K562 (cell line): ENCODE measurements at regions not wholly inside any gene's neighbourhood (a gene's known extent, or its start where the extent isn't known, plus 50 kb on each side); places are given as distances from the start of the nearest gene placed in this dataset.

Experiments used
- ATAC-seq: fragments of 200-7000 bp; cut with Tn5 transposase; 3 replicates; pipeline ENCODE4 v1.9.1; 2020; ENCODE audit warnings: moderate library complexity
- BruUV-seq: library from RNA; stranded (reverse); fragments of 400-500 nt; replicated peaks from 2 replicates; lab custom pipeline; 2021; lab: Mats Ljungman, UMichigan
- CTCF ChIA-PET: fragments of 300-600 bp; formaldehyde crosslinking; extraction: SDS; loops from one replicate; lab custom pipeline; 2021; ENCODE audit warnings: low intra/inter-chr PET ratio; lab: Yijun Ruan, JAX
- POLR2A ChIA-PET: fragments of 300-600, 350-650 bp; sonication (Branson Sonifier 250); formaldehyde crosslinking; extraction: SDS; loops from one replicate; lab custom pipeline; 2021; ENCODE audit warnings: antibody characterized with exemption, inconsistent platforms; lab: Yijun Ruan, JAX
- DNase-seq, 4 experiments: peaks; one replicate each; pipeline versions ENCODE4 v3.0.0 to v3.0.0-alpha.2; 2011 to 2018; ENCODE audit warnings: low spot score in 3 of 4, mixed read lengths in 3 of 4; ENCODE audit errors: extremely low read depth in 1 of 4
- FAIRE-seq: peaks from 2 replicates; lab custom pipeline; 2011; peaks lifted over from hg19 to GRCh38; lab: Jason Lieb, UNC
- H2AFZ ChIP-seq: 2 replicates; pipeline ENCODE4 v1.6.0; 2011; ENCODE audit warnings: low read depth, low read length, control low read depth, inconsistent platforms
- H3K27ac ChIP-seq: fragments of 200-600 bp; 3 replicates; pipeline ENCODE4 v1.8.0; 2011; ENCODE audit warnings: low read depth, mild to moderate bottlenecking, control low read depth, inconsistent platforms, low read length, moderate library complexity, mixed read lengths; ENCODE audit errors: extremely low read depth
- H3K27me3 ChIP-seq, 2 experiments: fragments of 300-600 bp in 1 of 2; 2 replicates in 1 of 2; 3 replicates in 1 of 2; pipeline versions ENCODE4 v1.6.0 to v1.8.0; 2011; ENCODE audit warnings: inconsistent platforms in 2 of 2, low read length in 2 of 2, mild to moderate bottlenecking in 1 of 2, mixed read lengths in 1 of 2, moderate library complexity in 1 of 2; ENCODE audit not compliant: control insufficient read depth in 2 of 2, insufficient read depth in 2 of 2
- H3K36me3 ChIP-seq: fragments of 300-600 bp; 3 replicates; pipeline ENCODE4 v1.8.0; 2011; ENCODE audit warnings: mild to moderate bottlenecking, low read length, inconsistent platforms; ENCODE audit not compliant: control insufficient read depth, insufficient read depth
- H3K4me1 ChIP-seq, 2 experiments: fragments of 200-600 bp in 1 of 2; replicated peaks in 1 of 2; 2 replicates in 1 of 2; 3 replicates in 1 of 2; pipeline versions ENCODE4 v1.5.1 to v1.8.0; 2011; ENCODE audit warnings: inconsistent platforms in 2 of 2, low read length in 2 of 2, mild to moderate bottlenecking in 1 of 2, mixed read lengths in 1 of 2, moderate library complexity in 1 of 2; ENCODE audit not compliant: control insufficient read depth in 2 of 2, insufficient read depth in 2 of 2
- H3K4me2 ChIP-seq: 2 replicates; pipeline ENCODE4 v1.6.1; 2011; ENCODE audit warnings: low read length, control low read depth, inconsistent platforms, mixed read lengths; ENCODE audit not compliant: insufficient read depth
- H3K4me3 ChIP-seq: fragments of 200-600 bp; sonication (generic), shearing (Covaris generic); 2 replicates; pipeline ENCODE4 v1.5.1; 2016; ENCODE audit warnings: control low read depth, inconsistent platforms
- H3K79me2 ChIP-seq: fragments of 200-600 bp; 3 replicates; pipeline ENCODE4 v1.8.0; 2011; ENCODE audit warnings: low read length, inconsistent platforms; ENCODE audit not compliant: control insufficient read depth, insufficient read depth
- H3K9ac ChIP-seq, 2 experiments: 2 replicates each; pipeline versions ENCODE4 v1.6.0 to v1.6.1; 2011; ENCODE audit warnings: low read depth in 2 of 2, low read length in 2 of 2, control low read depth in 1 of 2, inconsistent platforms in 1 of 2, mild to moderate bottlenecking in 1 of 2, mixed read lengths in 1 of 2; ENCODE audit not compliant: insufficient read depth in 1 of 2
- H3K9me1 ChIP-seq: one replicate; pipeline ENCODE4 v1.6.0; 2011; ENCODE audit warnings: inconsistent platforms, mild to moderate bottlenecking, low read length, moderate library complexity; ENCODE audit not compliant: control insufficient read depth, insufficient read depth
- H3K9me3 ChIP-seq: replicated peaks from 2 replicates; pipeline ENCODE4 v1.5.1; 2011; ENCODE audit warnings: low read depth, low read length, inconsistent platforms; ENCODE audit not compliant: control insufficient read depth, insufficient read depth
- H4K20me1 ChIP-seq: replicated peaks from 2 replicates; pipeline ENCODE4 v1.6.1; 2011; ENCODE audit warnings: low read length, inconsistent platforms, mixed read lengths; ENCODE audit not compliant: control insufficient read depth, insufficient read depth
- GATA2 ChIP-seq: sonication (generic); formaldehyde crosslinking; IDR thresholded peaks from 2 replicates; pipeline ENCODE4 v1.4.0; 2020; ENCODE audit warnings: mild to moderate bottlenecking, missing genetic modification reagents
- KAT7 ChIP-seq: sonication (generic); formaldehyde crosslinking; IDR thresholded peaks from 2 replicates; pipeline ENCODE4 v1.8.0; 2022; ENCODE audit warnings: missing genetic modification reagents, mild to moderate bottlenecking, borderline replicate concordance
- KLF10 ChIP-seq: fragments of 250-450 bp; sonication (Bioruptor Pico); IDR thresholded peaks from 2 replicates; pipeline ENCODE4 v1.6.1; 2021; ENCODE audit warnings: matching md5 sums
- MAFK ChIP-seq: IDR thresholded peaks from 2 replicates; pipeline ENCODE4 v1.6.1; 2011; ENCODE audit warnings: low read length, improper control_type of control experiment
- TBP ChIP-seq: optimal IDR thresholded peaks from 2 replicates; pipeline ENCODE3; 2011; ENCODE audit warnings: low read depth, low read length, improper control_type of control experiment
- ZMIZ1 ChIP-seq, 2 experiments: fragments of 150-350 bp in 1 of 2; IDR thresholded peaks; 2 replicates each; pipeline ENCODE4 v1.6.1; 2012 to 2016; ENCODE audit warnings: low read depth in 2 of 2, low read length in 2 of 2, mild to moderate bottlenecking in 1 of 2, moderate library complexity in 1 of 2
- ZNF785 ChIP-seq: fragments of 250-450 bp; sonication (Bioruptor Pico); IDR thresholded peaks from 2 replicates; pipeline ENCODE4 v1.4.0; 2020; ENCODE audit warnings: mild to moderate bottlenecking
- WGBS: fragments of 100-300 bp; shearing (Covaris generic); methylation state at CpG from one replicate; pipeline ENCODE4 v1.1.6; 2016; ENCODE audit warnings: low coverage, mixed read lengths; ENCODE audit not compliant: insufficient coverage; ENCODE audit errors: missing lambda C conversion rate; 5-methylcytosine and 5-hydroxymethylcytosine counted together
- in situ Hi-C: fragments of 300-500 bp; cut with MboI; formaldehyde crosslinking; loops from 4 replicates; pipeline ENCODE4 v1.15.0; 2018; ENCODE audit warnings: inconsistent platforms, mixed read lengths
- intact Hi-C: fragments of 100-400 bp; cut with micrococcal nuclease; formaldehyde crosslinking; loops from 2 replicates; pipeline ENCODE4 v1.14.2; 2022
- TF ChIP-seq, protein P1 (sequence below): IDR thresholded peaks from 2 replicates; pipeline ENCODE4 v1.6.1; 2016; ENCODE audit warnings: missing genetic modification characterization, missing compliant biosample characterization
- TF ChIP-seq, protein P2 (sequence below): fragments of 450-650 bp; formaldehyde crosslinking; conservative IDR thresholded peaks from 2 replicates; pipeline ENCODE4 v1.4.0; 2022; ENCODE audit warnings: mild to moderate bottlenecking, missing genetic modification characterization

DNA sequence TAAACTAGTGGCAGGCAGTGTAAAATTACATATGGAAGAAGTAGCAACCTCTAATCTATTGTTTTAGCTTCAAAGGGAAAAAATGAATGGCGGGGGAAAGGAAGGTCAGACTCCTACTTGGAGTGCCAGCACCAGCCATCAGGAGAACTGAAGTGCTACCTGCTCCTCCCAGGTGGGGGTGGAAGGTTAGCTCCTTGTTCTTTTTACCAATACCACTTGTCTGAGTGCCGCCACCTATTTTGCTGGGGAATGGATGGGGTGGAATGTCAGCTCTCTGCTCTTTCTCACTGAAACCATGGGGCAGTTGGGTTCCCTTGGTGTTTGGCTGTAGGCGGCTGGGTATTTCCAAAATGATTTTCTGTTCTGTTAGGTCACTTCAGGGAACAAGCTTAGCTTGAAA, 428.7 kb upstream of the EPHA3 start:
- 0% methylated on average over 3 of the region's 3 CpGs for WGBS
- H3K9me1 ChIP-seq: no peaks in the 10 kb centered on the region
- no peak for TF ChIP-seq MAFK
- TF ChIP-seq, all 486 proteins: peak for 0
- H4K20me1 ChIP-seq: no peaks in the 10 kb centered on the region
- H3K27me3 ChIP-seq: no peaks in the 10 kb centered on the region
- H3K4me1 ChIP-seq: no peaks in the 10 kb centered on the region
- no peak overlapping the region for H3K4me3 ChIP-seq
- DNase-seq (no peak), FAIRE-seq (no peak), ATAC-seq (no peak)
- POLR2A ChIA-PET: no interaction called here
- CTCF ChIA-PET: no interaction called here
- H3K27ac ChIP-seq: no peak overlapping the region
- no peaks in the 10 kb centered on the region for H3K79me2 ChIP-seq
- H3K36me3 ChIP-seq: no peaks in the 10 kb centered on the region
- H3K9me3 ChIP-seq: no peaks in the 10 kb centered on the region
- intact Hi-C loops (no loop called here), in situ Hi-C loops (no loop called here)
- H2AFZ ChIP-seq: no peak overlapping the region
- no peak overlapping the region for H3K4me2 ChIP-seq
- no TSS peak for BruUV-seq
- no peak overlapping the region for H3K9ac ChIP-seq

DNA sequence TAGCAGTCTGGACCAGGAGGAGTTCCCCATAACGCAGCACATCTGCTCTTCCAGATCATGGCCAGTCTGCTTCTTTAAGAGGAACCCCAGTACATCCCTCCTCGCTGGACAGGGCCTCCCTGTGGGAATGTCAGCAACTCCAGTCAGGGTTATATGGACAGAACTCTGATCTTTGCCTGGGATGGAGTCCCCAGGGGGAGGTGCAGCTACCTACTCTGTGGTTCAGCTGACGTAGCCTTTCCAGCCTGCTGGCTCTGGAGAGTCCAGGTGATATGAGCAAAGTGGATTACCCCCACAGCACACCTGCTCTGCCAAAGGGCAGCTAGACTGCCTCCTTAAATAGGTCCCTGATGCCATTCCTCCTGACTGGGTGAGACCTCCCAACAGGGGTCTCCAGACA, 417.1 kb upstream of the EPHA3 start:
- no peak for ATAC-seq
- in situ Hi-C loops (no loop called here), intact Hi-C loops (no loop called here)
- Histone ChIP-seq H3K4me2 (no peak overlapping the region), H3K27ac (no peak overlapping the region), H3K9me3 (no peaks in the 10 kb centered on the region; the same call in 1 of the 2 replicates), H3K4me1 (no peaks in the 10 kb centered on the region), H3K9me1 (no peaks in the 10 kb centered on the region), H3K79me2 (no peaks in the 10 kb centered on the region), H3K27me3 (no peaks in the 10 kb centered on the region), H3K36me3 (no peaks in the 10 kb centered on the region), H2AFZ (no peak overlapping the region), H4K20me1 (no peaks in the 10 kb centered on the region), H3K4me3 (no peak overlapping the region), H3K9ac (no peak overlapping the region)
- WGBS: 0% methylated on average over 2 of the region's 3 CpGs
- BruUV-seq: no TSS peak
- no peak for FAIRE-seq
- ChIA-PET POLR2A (no interaction called here), CTCF (no interaction called here)
- DNase-seq: no peak
- TF ChIP-seq MAFK (no peak), GATA2 (no peak), ZMIZ1 (IDR thresholded peaks at IDR 0.05; ENCODE audit: low read depth in 2 of 2, low read length in 2 of 2) (no peak), KLF10 (CRISPR knock-in tag) (no peak), TBP (no peak), ZNF785 (CRISPR knock-in tag) (no peak), KAT7 (CRISPR knock-in tag) (no peak)
- TF ChIP-seq, protein P1, sequence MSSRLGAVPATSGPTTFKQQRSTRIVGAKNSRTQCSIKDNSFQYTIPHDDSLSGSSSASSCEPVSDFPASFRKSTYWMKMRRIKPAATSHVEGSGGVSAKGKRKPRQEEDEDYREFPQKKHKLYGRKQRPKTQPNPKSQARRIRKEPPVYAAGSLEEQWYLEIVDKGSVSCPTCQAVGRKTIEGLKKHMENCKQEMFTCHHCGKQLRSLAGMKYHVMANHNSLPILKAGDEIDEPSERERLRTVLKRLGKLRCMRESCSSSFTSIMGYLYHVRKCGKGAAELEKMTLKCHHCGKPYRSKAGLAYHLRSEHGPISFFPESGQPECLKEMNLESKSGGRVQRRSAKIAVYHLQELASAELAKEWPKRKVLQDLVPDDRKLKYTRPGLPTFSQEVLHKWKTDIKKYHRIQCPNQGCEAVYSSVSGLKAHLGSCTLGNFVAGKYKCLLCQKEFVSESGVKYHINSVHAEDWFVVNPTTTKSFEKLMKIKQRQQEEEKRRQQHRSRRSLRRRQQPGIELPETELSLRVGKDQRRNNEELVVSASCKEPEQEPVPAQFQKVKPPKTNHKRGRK (tag): no peak
- TF ChIP-seq, protein P2, sequence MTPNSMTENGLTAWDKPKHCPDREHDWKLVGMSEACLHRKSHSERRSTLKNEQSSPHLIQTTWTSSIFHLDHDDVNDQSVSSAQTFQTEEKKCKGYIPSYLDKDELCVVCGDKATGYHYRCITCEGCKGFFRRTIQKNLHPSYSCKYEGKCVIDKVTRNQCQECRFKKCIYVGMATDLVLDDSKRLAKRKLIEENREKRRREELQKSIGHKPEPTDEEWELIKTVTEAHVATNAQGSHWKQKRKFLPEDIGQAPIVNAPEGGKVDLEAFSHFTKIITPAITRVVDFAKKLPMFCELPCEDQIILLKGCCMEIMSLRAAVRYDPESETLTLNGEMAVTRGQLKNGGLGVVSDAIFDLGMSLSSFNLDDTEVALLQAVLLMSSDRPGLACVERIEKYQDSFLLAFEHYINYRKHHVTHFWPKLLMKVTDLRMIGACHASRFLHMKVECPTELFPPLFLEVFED (CRISPR knock-in tag): no peak
